Transverse colon (tissue), 4 donors: ENCODE measurements at regions not wholly inside any gene's neighbourhood (a gene's known extent, or its start where the extent isn't known, plus 50 kb on each side); places are given as distances from the start of the nearest gene placed in this dataset.

Source experiments
- DNase-seq: peaks from one replicate; pipeline ENCODE4 v3.0.0-alpha.2; 2019
- H3K27ac ChIP-seq, 4 donors: fragments of 200-600 bp; sonication (generic); 2 replicates each; pipeline ENCODE4 v1.5.1; 2016 to 2018; ENCODE audit warnings: inconsistent platforms in 4 of 4
- H3K27me3 ChIP-seq: fragments of 200-600 bp; sonication (generic); 2 replicates; pipeline ENCODE4 v1.5.1; 2017; ENCODE audit warnings: inconsistent platforms
- H3K36me3 ChIP-seq, 4 donors: fragments of 200-600 bp; sonication (generic); 2 replicates each; pipeline ENCODE4 v1.5.1; 2017 to 2019; ENCODE audit warnings: inconsistent platforms in 4 of 4
- H3K4me1 ChIP-seq, 4 donors: fragments of 200-600 bp; sonication (generic); 2 replicates each; pipeline ENCODE4 v1.5.1; 2017 to 2020; ENCODE audit warnings: inconsistent platforms in 4 of 4
- H3K4me3 ChIP-seq, 4 donors: fragments of 200-600 bp; sonication (generic); 1 replicate in 1 of 4; 2 replicates in 3 of 4; pipeline versions ENCODE4 v1.5.1 to v1.6.1; 2017 to 2019; ENCODE audit warnings: inconsistent platforms in 4 of 4
- H3K9me3 ChIP-seq, 2 donors: fragments of 200-600 bp; sonication (generic); 2 replicates each; pipeline ENCODE4 v1.5.1; 2017 to 2019; ENCODE audit warnings: inconsistent platforms in 2 of 2
- CTCF ChIP-seq, 5 experiments: fragments of 200-600 bp in 3 of 5; fragments of 450-650 bp in 2 of 5; sonication (generic) in 3 of 5; IDR thresholded peaks; 1 replicate in 2 of 5; 2 replicates in 3 of 5; pipeline ENCODE4 v1.5.1; 2016 to 2017; ENCODE audit warnings: antibody characterized with exemption in 5 of 5, inconsistent platforms in 3 of 5, mild to moderate bottlenecking in 2 of 5, moderate library complexity in 1 of 5
- EP300 ChIP-seq: sonication (generic); formaldehyde crosslinking; IDR thresholded peaks from one replicate; pipeline ENCODE4 v1.6.1; 2017; ENCODE audit warnings: antibody characterized with exemption, low read depth
- POLR2A ChIP-seq: fragments of 450-650 bp; IDR thresholded peaks from one replicate; pipeline ENCODE4 v1.6.1; 2016; ENCODE audit warnings: antibody characterized with exemption, mild to moderate bottlenecking, moderate library complexity
- POLR2AphosphoS5 ChIP-seq, 3 donors: sonication (generic); formaldehyde crosslinking; IDR thresholded peaks; one replicate each; pipeline ENCODE4 v1.6.1; 2016; ENCODE audit warnings: antibody characterized with exemption in 3 of 3
- WGBS, 2 donors: methylation state at CpG; one replicate each; pipeline ENCODE4 v1.1.5; 2018; ENCODE audit warnings: low coverage in 1 of 2; 5-methylcytosine and 5-hydroxymethylcytosine counted together
- in situ Hi-C, 4 donors: fragments of 200-750 bp; cut with MboI; loops; one replicate each; pipeline versions ENCODE4 v1.15.0 to v1.15.1; 2017; ENCODE audit warnings: low sequenced_read_pairs in 3 of 4, low pct_ligation_motif_present in 1 of 4, low pct_unique_long_range_greater_than_20kb in 1 of 4
- intact Hi-C: fragments of 100-400 bp; cut with DNase I; formaldehyde crosslinking; loops from one replicate; pipeline ENCODE4 v1.15.1; 2023; ENCODE audit warnings: low total_unique reads

GRCh38 chr10:91054325-91054724 lies 133.4 kb upstream of the ANKRD1 start:
- WGBS, 2 donors: 62 to 92% methylated on average over 2 of the region's 2 CpGs
- H3K27ac ChIP-seq: no peak overlapping the region
- intact Hi-C loops: no loop called here
- in situ Hi-C loops: no loop called here
- no peaks in the 10 kb centered on the region for H3K9me3 ChIP-seq
- no peaks in the 10 kb centered on the region for H3K27me3 ChIP-seq
- DNase-seq: no peak
- TF ChIP-seq POLR2AphosphoS5 (IDR thresholded peaks at IDR 0.05) (no peak), POLR2A (no peak), EP300 (no peak), CTCF (IDR thresholded peaks at IDR 0.05) (no peak)
- no peaks in the 10 kb centered on the region for H3K4me1 ChIP-seq
- no peak overlapping the region for H3K4me3 ChIP-seq
- no peaks in the 10 kb centered on the region for H3K36me3 ChIP-seq

- H3K27ac ChIP-seq: no peak overlapping the region
- intact Hi-C loops: no loop called here
These were observed 140.3 kb upstream of the ANKRD1 start for GRCh38 chr10:91061187-91061586.

GRCh38 chr10:91061608-91062007 lies 140.7 kb upstream of the ANKRD1 start:
- Histone ChIP-seq H3K27ac (no peak overlapping the region), H3K4me1 (no peaks in the 10 kb centered on the region), H3K4me3 (no peak overlapping the region), H3K36me3 (no peaks in the 10 kb centered on the region), H3K9me3 (no peaks in the 10 kb centered on the region), H3K27me3 (no peaks in the 10 kb centered on the region)
- no peak for DNase-seq
- intact Hi-C loops (no loop called here), in situ Hi-C loops (no loop called here)
- no peak for TF ChIP-seq POLR2A
- TF ChIP-seq CTCF (IDR thresholded peaks at IDR 0.05): no peak
- no peak for TF ChIP-seq EP300
- TF ChIP-seq POLR2AphosphoS5 (IDR thresholded peaks at IDR 0.05): no peak
- 67 to 100% methylated on average over 1 to 2 of the region's 2 CpGs for WGBS, 2 donors

More at GRCh38 chr10:91061187-91061586, 140.3 kb upstream of the ANKRD1 start:
- H3K27me3 ChIP-seq: no peaks in the 10 kb centered on the region
- no peak for DNase-seq
- no peaks in the 10 kb centered on the region for H3K36me3 ChIP-seq
- H3K9me3 ChIP-seq: no peaks in the 10 kb centered on the region
- in situ Hi-C loops: no loop called here
- no peak overlapping the region for H3K4me3 ChIP-seq
- TF ChIP-seq CTCF (IDR thresholded peaks at IDR 0.05) (no peak), POLR2A (no peak), POLR2AphosphoS5 (IDR thresholded peaks at IDR 0.05) (no peak), EP300 (no peak)
- no peaks in the 10 kb centered on the region for H3K4me1 ChIP-seq

- no peak for DNase-seq
- Histone ChIP-seq H3K9me3 (no peaks in the 10 kb centered on the region), H3K27ac (no peak overlapping the region), H3K4me3 (no peak overlapping the region), H3K4me1 (no peaks in the 10 kb centered on the region), H3K36me3 (no peaks in the 10 kb centered on the region), H3K27me3 (no peaks in the 10 kb centered on the region)
- no peak for TF ChIP-seq CTCF (IDR thresholded peaks at IDR 0.05)
- no peak for TF ChIP-seq EP300
- TF ChIP-seq POLR2AphosphoS5 (IDR thresholded peaks at IDR 0.05): no peak
- TF ChIP-seq POLR2A: no peak
- 70 to 82% methylated on average over 3 of the region's 3 CpGs for WGBS, 2 donors
- in situ Hi-C loops: no loop called here
- intact Hi-C loops: no loop called here
These were observed 141.2 kb upstream of the ANKRD1 start for GRCh38 chr10:91062091-91062490.
